ENCODE measurements at regions not wholly inside any gene's neighbourhood (a gene's known extent, or its start where the extent isn't known, plus 50 kb on each side); places are given as distances from the start of the nearest gene placed in this dataset.

GRCh38 chr6:129967427-129967826 is 51.0 kb upstream of the L3MBTL3 start:
- no peak for DNase-seq (ENCODE audit: low read depth)

GRCh38 chr6:129966125-129966524 is 52.3 kb upstream of the L3MBTL3 start:
- DNase-seq (ENCODE audit: low read depth) = no peak

- no peak for DNase-seq (ENCODE audit: low read depth)
Measured at GRCh38 chr6:129965096-129965495, 53.3 kb upstream of the L3MBTL3 start.

- no peak for DNase-seq (ENCODE audit: low read depth)
Measured at GRCh38 chr6:129959358-129959930, 58.9 kb upstream of the L3MBTL3 start.

- no peak for DNase-seq (ENCODE audit: low read depth)
Measured at GRCh38 chr6:129957941-129958898, 60.2 kb upstream of the L3MBTL3 start.

GRCh38 chr6:129955584-129955983 is 62.8 kb upstream of the L3MBTL3 start:
- no peak for DNase-seq (ENCODE audit: low read depth)

- no peak for DNase-seq (ENCODE audit: low read depth)
Measured at GRCh38 chr6:129954749-129955431, 63.5 kb upstream of the L3MBTL3 start.

- DNase-seq (ENCODE audit: low read depth) = no peak
Measured at GRCh38 chr6:129947797-129948196, 70.6 kb upstream of the L3MBTL3 start.

- no peak for DNase-seq (ENCODE audit: low read depth)
Measured at GRCh38 chr6:129946439-129947140, 71.8 kb upstream of the L3MBTL3 start.

GRCh38 chr6:129943637-129944271 is 74.6 kb upstream of the L3MBTL3 start:
- no peak for DNase-seq (ENCODE audit: low read depth)

- no peak for DNase-seq (ENCODE audit: low read depth)
Measured at GRCh38 chr6:129940454-129941195, 77.8 kb upstream of the L3MBTL3 start.

- no peak for DNase-seq (ENCODE audit: low read depth)
Measured at GRCh38 chr6:129938249-129939020, 77.3 kb upstream of the TMEM244 start.

GRCh38 chr6:129936329-129937165 is 75.4 kb upstream of the TMEM244 start:
- peak; percentile 15 for DNase-seq (ENCODE audit: low read depth)

- no peak for DNase-seq (ENCODE audit: low read depth)
Measured at GRCh38 chr6:129932321-129932720, 71.2 kb upstream of the TMEM244 start.

GRCh38 chr6:129929433-129929832 is 68.3 kb upstream of the TMEM244 start:
- DNase-seq (ENCODE audit: low read depth) = peak; percentile 68

- peak; percentile 63 for DNase-seq (ENCODE audit: low read depth)
Measured at GRCh38 chr6:129923530-129924250, 62.6 kb upstream of the TMEM244 start.

- no peak for DNase-seq (ENCODE audit: low read depth)
Measured at GRCh38 chr6:129921169-129921817, 60.2 kb upstream of the TMEM244 start.

Data from non-pigmented ciliary epithelial cell (primary cell).